Stimulated activated CD4-positive, alpha-beta T cell treated with anti-CD3 and anti-CD28 coated beads, TNF-alpha, amount 100 ng/mL, for 48 hours (primary cell): ENCODE measurements at regions not wholly inside any gene's neighbourhood (a gene's known extent, or its start where the extent isn't known, plus 50 kb on each side); places are given as distances from the start of the nearest gene placed in this dataset.
A peak's percentile ranks its signal among the peaks of the same experiment; 100 is the strongest.

Experiments
- DNase-seq, 3 donors: peaks; one replicate each; pipeline ENCODE4 v3.0.0-alpha.2; 2020; ENCODE audit warnings: low read depth in 3 of 3

DNA sequence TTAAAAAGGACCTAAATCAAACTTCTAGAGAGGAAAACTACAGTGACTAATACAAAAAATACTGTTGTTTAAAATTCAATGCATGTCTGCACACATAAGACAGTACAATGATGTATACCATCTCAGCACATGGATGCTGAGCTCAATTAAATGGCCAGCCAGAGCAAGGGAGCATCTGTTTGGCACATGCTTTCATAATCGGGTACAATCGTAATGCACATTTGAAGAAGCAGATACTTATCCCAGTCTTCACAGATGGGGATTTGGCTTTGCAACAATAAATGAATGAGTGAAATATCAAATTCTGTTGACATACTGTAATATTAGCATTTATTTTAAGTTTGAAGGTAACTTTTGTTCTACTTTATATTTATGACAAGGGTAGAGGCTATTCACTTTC is 187.8 kb downstream of the CRPPA start:
- no peak for DNase-seq

DNA sequence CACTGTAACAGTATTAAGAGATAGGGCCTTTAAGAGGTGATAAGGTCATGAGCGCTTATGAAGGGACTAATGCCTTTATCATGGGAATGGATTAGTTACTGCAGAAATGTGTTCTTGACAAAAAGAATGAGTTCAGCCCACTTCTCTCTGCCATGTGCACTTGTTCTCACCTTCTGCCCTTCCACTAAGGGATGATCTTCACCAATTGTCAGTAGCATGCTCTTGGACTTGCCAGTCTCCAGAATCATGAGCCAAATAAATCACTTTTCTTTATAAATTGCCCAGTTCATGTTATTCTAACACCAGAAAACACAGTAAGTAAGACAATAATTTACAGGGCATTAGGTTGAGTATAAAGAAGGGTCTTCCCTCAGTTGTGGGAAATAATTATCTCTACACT is 189.1 kb downstream of the CRPPA start:
- DNase-seq = no peak

DNA sequence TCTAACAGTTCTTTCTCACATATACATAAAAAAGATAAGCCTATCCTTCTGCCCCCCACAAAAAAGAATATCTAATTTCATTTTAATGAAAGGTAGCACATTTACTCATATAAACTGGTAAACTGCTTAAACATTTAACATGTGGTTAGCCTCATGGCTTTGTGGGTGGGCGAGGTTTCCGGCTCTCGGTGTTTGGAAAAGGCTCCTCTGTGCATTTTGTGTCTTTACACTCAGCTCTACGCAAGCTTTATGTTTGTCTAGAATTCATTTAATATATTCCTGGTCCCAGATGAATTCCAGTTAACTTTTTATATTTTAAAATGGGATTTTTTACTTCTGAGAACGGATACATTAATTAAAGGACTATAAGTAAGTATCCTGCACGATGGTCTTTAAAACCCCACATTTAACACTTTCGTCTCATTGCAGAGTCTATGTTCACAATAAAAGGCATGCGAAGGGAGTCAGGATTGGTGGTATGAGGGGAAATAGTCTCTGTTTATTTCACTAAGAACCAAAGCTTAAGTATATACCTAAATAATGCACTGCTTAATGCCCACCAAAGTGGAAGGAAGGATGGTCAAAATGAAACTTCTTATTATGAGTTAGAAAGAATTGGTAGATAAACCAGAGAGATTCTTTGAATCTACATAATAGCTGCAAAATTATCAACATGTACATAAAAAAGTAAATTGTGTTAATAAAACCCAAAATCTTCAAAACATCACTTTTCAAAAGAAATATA is 197.2 kb downstream of the CRPPA start:
- DNase-seq = peak in 2 of 3 donors; percentile 1

- no peak for DNase-seq
These were observed 208.7 kb downstream of the CRPPA start for GRCh38 chr7:16212610-16213009.

GRCh38 chr7:16212032-16212431 is 209.3 kb downstream of the CRPPA start:
- no peak for DNase-seq

DNA sequence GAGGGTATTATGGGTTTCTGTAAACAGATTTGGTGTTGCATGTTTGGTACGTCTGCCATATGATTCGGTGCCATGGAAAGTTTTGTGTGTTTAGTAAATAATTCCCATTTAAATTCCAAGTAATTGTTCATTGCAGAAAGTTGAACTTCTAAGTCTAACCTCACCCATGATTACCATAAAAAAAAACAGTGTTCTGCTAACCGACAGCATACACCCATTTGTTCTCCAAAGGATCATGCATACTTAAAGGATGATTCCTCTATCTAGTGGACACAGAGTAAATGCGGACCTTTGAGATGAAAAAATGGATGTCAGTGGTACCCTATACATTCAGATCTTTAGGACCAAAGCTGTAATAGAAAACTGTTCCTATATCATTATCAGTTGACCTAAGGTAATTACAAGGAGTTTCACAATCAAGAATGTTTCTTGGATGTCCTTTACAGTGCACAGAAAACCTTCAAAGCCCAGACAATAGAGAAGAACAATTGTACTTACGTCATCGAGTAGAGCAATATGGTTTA is 209.9 kb downstream of the CRPPA start:
- no peak for DNase-seq

- no peak for DNase-seq
These were observed 211.2 kb downstream of the CRPPA start for GRCh38 chr7:16210171-16210570.

DNA sequence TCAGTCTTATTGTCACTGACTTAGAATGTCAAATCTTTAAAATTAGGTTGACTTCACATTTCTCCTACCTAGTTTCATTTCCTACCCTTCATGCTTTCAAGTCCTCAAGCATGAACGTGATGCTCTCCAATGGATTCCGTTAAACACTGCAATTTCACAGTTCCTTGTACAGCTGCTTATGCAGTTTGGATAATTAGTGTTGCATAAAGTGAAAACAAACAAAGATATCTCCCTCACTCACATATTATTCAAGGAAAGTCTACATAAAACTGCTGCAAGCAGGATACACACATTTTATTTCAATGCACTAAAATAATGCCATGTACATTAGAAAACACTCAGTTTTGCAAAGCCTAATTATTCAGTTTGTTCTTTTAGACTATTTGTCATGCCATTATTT is 214.0 kb downstream of the CRPPA start:
- no peak for DNase-seq

- no peak for DNase-seq
These were observed 215.9 kb downstream of the CRPPA start for GRCh38 chr7:16205466-16205865.

DNA sequence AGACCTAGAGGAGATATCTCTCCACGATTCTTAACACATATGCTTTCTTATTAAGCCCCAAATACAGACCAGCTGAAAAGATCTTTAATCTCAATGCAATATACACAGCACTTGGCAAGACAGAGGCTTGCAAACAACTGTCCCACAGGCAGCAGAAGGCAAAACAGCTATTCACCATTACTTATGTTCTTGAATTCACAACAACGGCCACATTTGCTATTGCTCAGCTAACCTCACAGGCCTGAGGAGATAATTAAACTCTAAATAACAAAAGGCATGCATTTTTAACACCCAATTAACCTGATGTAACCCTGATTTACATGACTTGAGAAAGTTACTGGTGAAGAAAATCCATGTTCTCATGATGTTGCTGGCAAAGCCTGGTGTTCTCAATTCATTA is 216.4 kb downstream of the CRPPA start:
- DNase-seq = no peak

DNA sequence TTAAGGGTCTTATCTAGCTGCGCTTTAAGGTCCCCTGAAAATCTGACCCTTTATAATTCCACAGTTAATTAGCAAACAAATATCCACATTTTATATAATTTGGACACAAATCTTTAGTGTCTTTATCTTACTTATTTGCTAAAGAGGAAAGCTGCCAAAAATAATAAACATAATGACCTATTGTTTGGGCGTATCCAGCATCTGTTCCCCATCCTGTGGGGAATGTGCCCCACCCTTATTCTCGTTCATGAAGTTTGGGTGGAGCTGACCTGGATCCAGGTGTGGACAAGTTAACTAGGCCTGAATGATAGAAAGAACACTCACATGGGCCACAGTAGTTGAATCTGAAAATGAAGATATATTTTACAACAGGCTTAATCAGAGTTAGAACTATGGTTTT is 218.3 kb downstream of the CRPPA start:
- no peak for DNase-seq

DNA sequence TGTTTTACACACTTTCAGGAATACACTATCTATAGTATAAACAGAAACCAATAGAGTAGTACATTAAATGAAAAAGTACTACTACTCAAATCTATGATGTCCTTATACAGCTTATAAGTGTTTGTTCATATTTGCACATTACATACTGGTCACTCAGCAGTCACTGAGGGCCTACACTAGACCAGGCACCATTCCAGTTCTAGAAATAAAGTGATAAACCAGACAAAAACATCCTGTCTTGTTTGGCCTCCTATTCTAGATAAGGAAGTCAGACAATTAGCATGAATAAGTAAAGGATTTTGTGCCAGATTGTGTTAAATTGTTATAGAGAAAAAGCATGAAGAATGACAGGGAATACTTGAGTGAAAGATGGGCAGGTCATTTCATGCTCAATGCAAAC is 219.0 kb downstream of the CRPPA start:
- DNase-seq = no peak

DNA sequence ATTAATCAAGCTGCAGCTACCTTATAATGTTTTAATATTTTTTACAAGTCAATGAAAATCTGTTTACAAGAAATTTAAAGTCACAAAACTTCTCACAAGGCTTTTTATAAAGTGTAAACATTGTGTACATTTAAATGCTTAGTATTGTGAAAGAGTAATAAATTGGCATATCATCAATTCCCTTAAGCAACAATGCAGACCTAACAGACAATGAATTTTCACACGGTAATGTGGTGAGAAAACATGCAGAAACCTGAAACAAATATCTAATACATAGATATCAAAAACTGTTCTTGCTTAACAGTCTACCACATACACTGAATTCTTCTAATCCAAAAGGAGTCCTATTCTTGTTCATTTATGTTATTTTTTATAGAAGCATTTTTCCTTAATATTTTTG is 220.7 kb downstream of the CRPPA start:
- DNase-seq = no peak

DNA sequence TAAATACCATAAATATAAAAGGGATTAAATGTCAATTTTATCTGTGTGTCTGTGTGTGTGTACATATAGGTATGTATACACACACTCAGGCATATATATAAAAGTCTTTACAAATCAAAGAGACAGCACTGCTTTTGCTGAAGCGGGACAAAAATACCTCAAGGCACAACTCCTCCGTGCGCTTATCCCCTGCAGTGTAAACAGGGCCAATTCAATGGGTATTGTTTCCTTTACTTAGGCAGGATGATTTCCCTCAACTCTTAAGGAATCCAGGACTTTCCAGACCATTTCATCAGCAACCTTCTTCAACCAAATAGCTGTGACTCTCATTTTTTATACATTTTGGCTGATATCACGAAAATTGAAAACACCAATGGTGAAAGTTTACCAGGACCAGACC is 227.7 kb downstream of the CRPPA start:
- no peak for DNase-seq

GRCh38 chr7:16189026-16189715 is 232.2 kb downstream of the CRPPA start:
- no peak for DNase-seq

DNA sequence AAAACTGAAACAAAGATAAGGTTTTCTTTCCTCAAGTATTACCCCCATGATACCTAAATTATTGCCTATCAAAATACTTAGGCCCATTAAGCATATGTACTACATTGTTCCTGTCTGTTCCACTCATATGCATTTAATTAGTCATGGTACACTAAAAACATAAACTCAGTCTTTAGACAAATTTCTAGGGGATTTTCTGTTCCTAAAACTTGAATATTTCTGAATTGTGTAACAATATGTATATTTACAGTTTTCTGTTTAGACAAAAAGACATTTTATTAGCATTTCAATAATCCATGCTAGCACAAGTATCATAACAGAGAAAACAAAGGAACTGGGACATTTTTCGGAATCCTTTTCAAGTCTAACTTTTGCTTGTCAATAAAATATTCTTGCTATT is 234.2 kb downstream of the CRPPA start:
- no peak for DNase-seq

GRCh38 chr7:16178585-16178984 is 242.8 kb downstream of the CRPPA start:
- no peak for DNase-seq

DNA sequence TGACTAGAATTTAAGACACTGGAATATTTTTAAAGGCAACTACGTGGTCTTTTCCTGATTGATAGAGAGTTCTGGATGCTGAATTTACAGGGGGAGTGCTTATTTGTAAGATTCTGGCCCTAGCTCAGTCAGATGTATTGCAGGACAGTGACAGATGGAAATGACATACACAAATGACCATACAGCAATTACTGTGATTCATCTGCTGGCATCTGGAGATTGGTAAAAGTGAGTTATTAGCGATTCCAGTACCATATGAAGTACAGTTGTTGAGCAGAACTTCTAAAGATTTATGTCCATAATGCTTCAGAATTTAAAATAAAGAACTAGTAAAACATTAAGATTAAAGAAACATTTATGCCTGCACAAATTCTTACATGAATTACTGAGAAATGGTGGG is 243.2 kb downstream of the CRPPA start:
- no peak for DNase-seq

GRCh38 chr7:16174253-16174652 is 247.1 kb downstream of the CRPPA start:
- no peak for DNase-seq

DNA sequence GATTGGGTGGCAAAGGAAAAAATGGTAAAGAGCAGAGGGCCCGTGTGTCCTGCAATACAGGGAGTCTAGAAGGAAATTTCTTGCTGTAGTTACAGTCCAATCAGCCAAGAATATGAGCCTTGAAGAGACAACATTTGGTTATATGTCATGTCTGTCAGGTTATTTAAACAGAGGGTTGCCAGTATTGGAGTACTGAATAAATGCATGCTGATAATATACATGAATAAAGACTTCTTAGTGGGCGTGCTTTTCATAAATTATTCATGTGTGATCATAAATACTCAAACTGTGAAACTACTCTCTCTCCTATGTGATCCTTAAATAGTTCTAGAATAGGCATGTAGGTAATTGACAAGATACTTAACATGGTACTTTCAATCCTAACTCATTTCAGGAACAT is 249.0 kb downstream of the CRPPA start:
- no peak for DNase-seq

- DNase-seq = no peak
These were observed 249.4 kb downstream of the CRPPA start for GRCh38 chr7:16171928-16172327.

DNA sequence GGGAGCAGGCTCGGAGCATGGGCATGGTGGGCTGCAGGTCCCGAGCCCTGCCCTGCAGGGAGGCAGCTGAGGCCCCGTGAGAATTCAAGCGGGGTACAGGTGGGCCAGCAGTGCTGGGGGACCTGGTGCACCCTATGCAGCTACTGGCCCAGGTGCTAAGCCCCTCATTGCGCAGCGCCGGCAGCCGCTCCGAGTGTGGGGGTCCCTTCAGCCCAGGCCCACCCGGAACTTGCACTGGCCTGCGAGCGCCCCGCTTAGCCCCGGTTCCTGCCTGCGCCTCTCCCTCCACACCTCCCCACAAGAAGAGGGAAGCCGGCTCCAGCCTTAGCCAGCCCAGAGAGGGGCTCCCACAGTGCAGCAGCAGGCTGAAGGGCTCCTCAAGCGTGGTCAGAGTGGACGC is 250.7 kb downstream of the CRPPA start:
- DNase-seq = no peak

- no peak for DNase-seq
These were observed 251.8 kb downstream of the CRPPA start for GRCh38 chr7:16169537-16169936.
